ENCODE measurements at regions not wholly inside any gene's neighbourhood (a gene's known extent, or its start where the extent isn't known, plus 50 kb on each side); places are given as distances from the start of the nearest gene placed in this dataset.

GRCh38 chr10:33117816-33118215, 159.8 kb upstream of the ITGB1 start:
- Histone ChIP-seq H3K4me1 (ENCODE audit: insufficient read depth, insufficient read length) (no peaks in the 10 kb centered on the region), H3K27me3 (ENCODE audit: insufficient read depth, insufficient read length) (no peaks in the 10 kb centered on the region), H3K9ac (ENCODE audit: insufficient read length, low read depth) (no peak overlapping the region), H3K4me3 (ENCODE audit: insufficient read length, low read depth) (no peak overlapping the region), H3K9me3 (ENCODE audit: insufficient read depth, low read length) (no peaks in the 10 kb centered on the region), H3K36me3 (ENCODE audit: insufficient read depth, insufficient read length, low read length) (no peaks in the 10 kb centered on the region)
- DNase-seq (ENCODE audit: low read depth, low spot score): no peak
- TF ChIP-seq ZNF274 (IDR thresholded peaks at IDR 0.05; ENCODE audit: low read depth, low read length) (no peak), YY1 (IDR thresholded peaks at IDR 0.05; ENCODE audit: insufficient read depth, insufficient read length) (no peak), SUZ12 (IDR thresholded peaks at IDR 0.05; ENCODE audit: extremely low read depth, insufficient read depth, insufficient read length) (no peak)

- Histone ChIP-seq H3K4me3 (ENCODE audit: insufficient read length, low read depth) (no peak overlapping the region), H3K4me1 (ENCODE audit: insufficient read depth, insufficient read length) (no peaks in the 10 kb centered on the region), H3K36me3 (ENCODE audit: insufficient read depth, insufficient read length, low read length) (no peaks in the 10 kb centered on the region), H3K9me3 (ENCODE audit: insufficient read depth, low read length) (no peaks in the 10 kb centered on the region), H3K27me3 (ENCODE audit: insufficient read depth, insufficient read length) (no peaks in the 10 kb centered on the region), H3K9ac (ENCODE audit: insufficient read length, low read depth) (no peak overlapping the region)
- no peak for TF ChIP-seq YY1 (IDR thresholded peaks at IDR 0.05; ENCODE audit: insufficient read depth, insufficient read length)
- no peak for TF ChIP-seq SUZ12 (IDR thresholded peaks at IDR 0.05; ENCODE audit: extremely low read depth, insufficient read depth, insufficient read length)
- no peak for TF ChIP-seq ZNF274 (IDR thresholded peaks at IDR 0.05; ENCODE audit: low read depth, low read length)
- no peak for DNase-seq (ENCODE audit: low read depth, low spot score)
These were observed 159.2 kb upstream of the ITGB1 start for GRCh38 chr10:33117230-33117629.

- Histone ChIP-seq H3K9me3 (ENCODE audit: insufficient read depth, low read length) (no peaks in the 10 kb centered on the region), H3K36me3 (ENCODE audit: insufficient read depth, insufficient read length, low read length) (no peaks in the 10 kb centered on the region), H3K9ac (ENCODE audit: insufficient read length, low read depth) (no peak overlapping the region), H3K4me1 (ENCODE audit: insufficient read depth, insufficient read length) (no peaks in the 10 kb centered on the region), H3K4me3 (ENCODE audit: insufficient read length, low read depth) (no peak overlapping the region), H3K27me3 (ENCODE audit: insufficient read depth, insufficient read length) (no peaks in the 10 kb centered on the region)
- TF ChIP-seq ZNF274 (IDR thresholded peaks at IDR 0.05; ENCODE audit: low read depth, low read length) (no peak), SUZ12 (IDR thresholded peaks at IDR 0.05; ENCODE audit: extremely low read depth, insufficient read depth, insufficient read length) (no peak), YY1 (IDR thresholded peaks at IDR 0.05; ENCODE audit: insufficient read depth, insufficient read length) (no peak)
- DNase-seq (ENCODE audit: low read depth, low spot score): peak; percentile 56
These were observed 158.0 kb upstream of the ITGB1 start for GRCh38 chr10:33115738-33116719.

GRCh38 chr10:33114451-33114952, 156.5 kb upstream of the ITGB1 start:
- H3K4me3 ChIP-seq (ENCODE audit: insufficient read length, low read depth): no peak overlapping the region
- DNase-seq (ENCODE audit: low read depth, low spot score): no peak
- H3K4me1 ChIP-seq (ENCODE audit: insufficient read depth, insufficient read length): no peaks in the 10 kb centered on the region
- H3K9me3 ChIP-seq (ENCODE audit: insufficient read depth, low read length): no peaks in the 10 kb centered on the region
- TF ChIP-seq ZNF274 (IDR thresholded peaks at IDR 0.05; ENCODE audit: low read depth, low read length) (no peak), YY1 (IDR thresholded peaks at IDR 0.05; ENCODE audit: insufficient read depth, insufficient read length) (no peak), SUZ12 (IDR thresholded peaks at IDR 0.05; ENCODE audit: extremely low read depth, insufficient read depth, insufficient read length) (no peak)
- no peak overlapping the region for H3K9ac ChIP-seq (ENCODE audit: insufficient read length, low read depth)
- H3K36me3 ChIP-seq (ENCODE audit: insufficient read depth, insufficient read length, low read length): no peaks in the 10 kb centered on the region
- no peaks in the 10 kb centered on the region for H3K27me3 ChIP-seq (ENCODE audit: insufficient read depth, insufficient read length)

- H3K4me1 ChIP-seq (ENCODE audit: insufficient read depth, insufficient read length): no peaks in the 10 kb centered on the region
These were observed 155.4 kb upstream of the ITGB1 start for GRCh38 chr10:33113466-33113865.

GRCh38 chr10:33112831-33113455, 154.9 kb upstream of the ITGB1 start:
- Histone ChIP-seq H3K4me1 (ENCODE audit: insufficient read depth, insufficient read length) (no peaks in the 10 kb centered on the region), H3K27me3 (ENCODE audit: insufficient read depth, insufficient read length) (no peaks in the 10 kb centered on the region), H3K9me3 (ENCODE audit: insufficient read depth, low read length) (no peaks in the 10 kb centered on the region), H3K4me3 (ENCODE audit: insufficient read length, low read depth) (no peak overlapping the region), H3K9ac (ENCODE audit: insufficient read length, low read depth) (no peak overlapping the region), H3K36me3 (ENCODE audit: insufficient read depth, insufficient read length, low read length) (no peaks in the 10 kb centered on the region)
- TF ChIP-seq SUZ12 (IDR thresholded peaks at IDR 0.05; ENCODE audit: extremely low read depth, insufficient read depth, insufficient read length): no peak
- TF ChIP-seq ZNF274 (IDR thresholded peaks at IDR 0.05; ENCODE audit: low read depth, low read length): no peak
- TF ChIP-seq YY1 (IDR thresholded peaks at IDR 0.05; ENCODE audit: insufficient read depth, insufficient read length): no peak
- no peak for DNase-seq (ENCODE audit: low read depth, low spot score)

More at GRCh38 chr10:33113466-33113865, 155.4 kb upstream of the ITGB1 start:
- Histone ChIP-seq H3K36me3 (ENCODE audit: insufficient read depth, insufficient read length, low read length) (no peaks in the 10 kb centered on the region), H3K9me3 (ENCODE audit: insufficient read depth, low read length) (no peaks in the 10 kb centered on the region), H3K9ac (ENCODE audit: insufficient read length, low read depth) (no peak overlapping the region), H3K27me3 (ENCODE audit: insufficient read depth, insufficient read length) (no peaks in the 10 kb centered on the region), H3K4me3 (ENCODE audit: insufficient read length, low read depth) (no peak overlapping the region)
- no peak for DNase-seq (ENCODE audit: low read depth, low spot score)
- TF ChIP-seq YY1 (IDR thresholded peaks at IDR 0.05; ENCODE audit: insufficient read depth, insufficient read length) (no peak), SUZ12 (IDR thresholded peaks at IDR 0.05; ENCODE audit: extremely low read depth, insufficient read depth, insufficient read length) (no peak), ZNF274 (IDR thresholded peaks at IDR 0.05; ENCODE audit: low read depth, low read length) (no peak)

All from NT2/D1 (cell line).